SK-N-SH (cell line): ENCODE measurements at regions not wholly inside any gene's neighbourhood (a gene's known extent, or its start where the extent isn't known, plus 50 kb on each side); places are given as distances from the start of the nearest gene placed in this dataset.

Experiments used
- CTCF ChIA-PET: fragments of 300-600, 350-600 bp; formaldehyde crosslinking; extraction: SDS; loops from one replicate; lab custom pipeline; 2021; lab: Yijun Ruan, JAX
- POLR2A ChIA-PET: fragments of 350-600 bp; sonication (Branson Sonifier 250); formaldehyde crosslinking; extraction: SDS; loops from one replicate; lab custom pipeline; 2020; ENCODE audit warnings: antibody characterized with exemption, inconsistent platforms; lab: Yijun Ruan, JAX
- DNase-seq: peaks from one replicate; pipeline ENCODE4 v3.0.0; 2012
- H2AFZ ChIP-seq: fragments of 200-600 bp; sonication (generic); 2 replicates; pipeline ENCODE4 v1.8.1; 2016; ENCODE audit warnings: antibody characterized with exemption, mild to moderate bottlenecking, low read depth
- H3F3A ChIP-seq: fragments of 200-600 bp; sonication (generic); replicated peaks from 2 replicates; pipeline ENCODE3; 2016; ENCODE audit warnings: antibody characterized with exemption, mild to moderate bottlenecking; ENCODE audit not compliant: insufficient read depth
- H3K27ac ChIP-seq, 2 experiments: fragments of 200-500 bp in 1 of 2; fragments of 200-600 bp in 1 of 2; sonication (Bioruptor generic) in 1 of 2; sonication (generic), shearing (Covaris generic) in 1 of 2; 2 replicates each; pipeline versions ENCODE4 v1.5.1 to v1.6.1; 2014 to 2016; ENCODE audit warnings: low read depth in 2 of 2, inconsistent platforms in 1 of 2, low read length in 1 of 2, mild to moderate bottlenecking in 1 of 2, mixed read lengths in 1 of 2
- H3K27me3 ChIP-seq: fragments of 200-600 bp; sonication (generic), shearing (Covaris generic); 2 replicates; pipeline ENCODE4 v1.6.1; 2016; ENCODE audit warnings: mixed run types; ENCODE audit not compliant: insufficient read depth
- H3K36me3 ChIP-seq, 2 experiments: fragments of 200-500 bp in 1 of 2; fragments of 200-600 bp in 1 of 2; sonication (Bioruptor generic) in 1 of 2; sonication (generic) in 1 of 2; replicated peaks in 1 of 2; 2 replicates each; pipeline versions ENCODE3 to v1.5.1; 2014 to 2016; ENCODE audit warnings: low read length in 1 of 2, mild to moderate bottlenecking in 1 of 2; ENCODE audit not compliant: insufficient read depth in 2 of 2, control insufficient read depth in 1 of 2
- H3K4me1 ChIP-seq, 2 experiments: fragments of 200-500 bp in 1 of 2; fragments of 200-600 bp in 1 of 2; sonication (Bioruptor generic) in 1 of 2; sonication (generic), shearing (Covaris generic) in 1 of 2; 2 replicates each; pipeline versions ENCODE4 v1.5.1 to v1.6.1; 2014 to 2016; ENCODE audit warnings: low read depth in 1 of 2, low read length in 1 of 2, mixed run types in 1 of 2; ENCODE audit not compliant: insufficient read depth in 2 of 2, control insufficient read depth in 1 of 2
- H3K4me2 ChIP-seq: fragments of 200-600 bp; sonication (generic), shearing (Covaris generic); 2 replicates; pipeline ENCODE4 v1.6.1; 2017; ENCODE audit warnings: mixed run types
- H3K4me3 ChIP-seq, 2 experiments: fragments of 200-500 bp in 1 of 2; fragments of 200-600 bp in 1 of 2; sonication (Bioruptor generic) in 1 of 2; sonication (generic), shearing (Covaris generic) in 1 of 2; 2 replicates each; pipeline versions ENCODE4 v1.5.1 to v1.8.1; 2014 to 2016; ENCODE audit warnings: low read depth in 2 of 2, inconsistent platforms in 1 of 2, low read length in 1 of 2, mild to moderate bottlenecking in 1 of 2, mixed read lengths in 1 of 2, moderate library complexity in 1 of 2
- H3K79me2 ChIP-seq: fragments of 200-600 bp; sonication (generic); 2 replicates; pipeline ENCODE4 v1.8.1; 2017; ENCODE audit warnings: mild to moderate bottlenecking; ENCODE audit not compliant: insufficient read depth
- H3K9ac ChIP-seq: fragments of 200-600 bp; sonication (generic); 2 replicates; pipeline ENCODE4 v1.6.1; 2017; ENCODE audit warnings: mixed run types
- H3K9me2 ChIP-seq: fragments of 200-600 bp; sonication (generic); 2 replicates; pipeline ENCODE4 v1.6.1; 2017; ENCODE audit warnings: mixed run types
- H3K9me3 ChIP-seq: fragments of 200-600 bp; sonication (generic); 2 replicates; pipeline ENCODE4 v1.6.1; 2017; ENCODE audit warnings: mixed run types, mild to moderate bottlenecking, moderate library complexity
- H4K20me1 ChIP-seq: fragments of 200-600 bp; sonication (generic); 2 replicates; pipeline ENCODE4 v1.6.1; 2017; ENCODE audit warnings: mild to moderate bottlenecking, mixed run types; ENCODE audit not compliant: insufficient read depth
- CHD2 ChIP-seq: fragments of 150-350 bp; IDR thresholded peaks from 2 replicates; pipeline ENCODE4 v1.6.1; 2018; ENCODE audit warnings: low read length; ENCODE audit not compliant: partially characterized antibody
- ELF1 ChIP-seq: IDR thresholded peaks from 2 replicates; pipeline ENCODE4 v1.4.0; 2012
- EP300 ChIP-seq, 2 experiments: IDR thresholded peaks; 2 replicates each; pipeline versions ENCODE4 v1.4.0 to v1.6.1; 2012; ENCODE audit warnings: borderline replicate concordance in 1 of 2, low read depth in 1 of 2, low read length in 1 of 2
- EZH2phosphoT487 ChIP-seq: fragments of 200-600 bp; sonication (generic); IDR thresholded peaks from 2 replicates; pipeline ENCODE4 v1.6.1; 2017; ENCODE audit warnings: low read depth, mixed run types, mild to moderate bottlenecking, antibody characterized with exemption, moderate library complexity, borderline replicate concordance
- FOSL2 ChIP-seq: IDR thresholded peaks from 2 replicates; pipeline ENCODE4 v1.4.0; 2012; ENCODE audit warnings: low read depth, mild to moderate bottlenecking, moderate library complexity, borderline replicate concordance
- IRF3 ChIP-seq: fragments of 150-350 bp; IDR thresholded peaks from 2 replicates; pipeline ENCODE4 v1.6.1; 2016; ENCODE audit warnings: mild to moderate bottlenecking, low read depth, low read length
- MEF2A ChIP-seq: IDR thresholded peaks from 2 replicates; pipeline ENCODE4 v1.4.0; 2012; ENCODE audit warnings: low read depth, borderline replicate concordance
- MXI1 ChIP-seq: IDR thresholded peaks from 2 replicates; pipeline ENCODE4 v1.6.1; 2012; ENCODE audit warnings: mild to moderate bottlenecking, low read depth, low read length, improper control_type of control experiment
- NFIC ChIP-seq: IDR thresholded peaks from 2 replicates; pipeline ENCODE4 v1.4.0; 2012; ENCODE audit warnings: borderline replicate concordance
- NRF1 ChIP-seq: IDR thresholded peaks from 2 replicates; pipeline ENCODE4 v1.6.1; 2012; ENCODE audit warnings: low read depth, mild to moderate bottlenecking, low read length
- POLR2AphosphoS5 ChIP-seq: IDR thresholded peaks from 2 replicates; pipeline ENCODE4 v1.6.1; 2012; ENCODE audit warnings: low read depth, low read length
- RAD21 ChIP-seq: IDR thresholded peaks from 2 replicates; pipeline ENCODE4 v1.6.1; 2012; ENCODE audit warnings: mild to moderate bottlenecking, low read length
- RCOR1 ChIP-seq: fragments of 150-350 bp; IDR thresholded peaks from 2 replicates; pipeline ENCODE4 v1.6.1; 2017; ENCODE audit warnings: antibody characterized with exemption, low read length
- RFX5 ChIP-seq: IDR thresholded peaks from 2 replicates; pipeline ENCODE4 v1.6.1; 2012; ENCODE audit warnings: mild to moderate bottlenecking, improper control_type of control experiment, low read length
- TAF1 ChIP-seq: IDR thresholded peaks from 2 replicates; pipeline ENCODE4 v1.6.1; 2012; ENCODE audit warnings: low read depth, mild to moderate bottlenecking, low read length, moderate library complexity, borderline replicate concordance
- TEAD4 ChIP-seq: IDR thresholded peaks from 2 replicates; pipeline ENCODE4 v1.4.0; 2012; ENCODE audit warnings: mild to moderate bottlenecking, borderline replicate concordance; ENCODE audit not compliant: insufficient read depth
- USF1 ChIP-seq: IDR thresholded peaks from 2 replicates; pipeline ENCODE4 v1.4.0; 2012; ENCODE audit warnings: low read depth, borderline replicate concordance
- WGBS: methylation state at CpG from one replicate; pipeline ENCODE4 v1.1.6; 2017; ENCODE audit warnings: low lambda C conversion rate; 5-methylcytosine and 5-hydroxymethylcytosine counted together
- TF ChIP-seq, protein P1 (sequence below): IDR thresholded peaks from 2 replicates; pipeline ENCODE4; 2012
- TF ChIP-seq, protein P2 (sequence below): IDR thresholded peaks from 2 replicates; pipeline ENCODE4 v1.4.0; 2012; ENCODE audit warnings: low read depth, borderline replicate concordance
- TF ChIP-seq, protein P3 (sequence below): fragments of 150-350 bp; IDR thresholded peaks from 2 replicates; pipeline ENCODE4 v1.6.1; 2017; ENCODE audit warnings: antibody characterized with exemption, low read length, low read depth, borderline replicate concordance

DNA sequence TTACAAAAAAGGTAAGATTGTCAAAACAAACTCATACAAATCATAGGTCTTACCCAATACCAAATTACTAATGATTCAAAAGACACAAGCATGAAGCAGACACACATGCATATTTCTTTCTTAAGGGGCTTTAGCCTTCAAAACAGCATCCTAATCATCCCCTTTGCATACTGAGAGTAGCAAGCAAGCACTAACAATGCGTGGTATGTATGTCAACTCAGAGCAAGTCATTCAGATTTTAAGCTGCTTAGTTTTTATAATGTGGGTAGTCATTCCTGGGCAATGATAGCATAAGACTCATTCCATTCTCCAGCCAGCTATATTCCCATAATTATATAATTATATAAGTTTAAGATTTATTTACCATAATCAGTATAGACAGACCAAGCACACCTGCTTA, 219.6 kb downstream of the DKK2 start:
- Histone ChIP-seq H3K4me1 (no peaks in the 10 kb centered on the region), H3K79me2 (no peaks in the 10 kb centered on the region), H3F3A (no peaks in the 10 kb centered on the region), H3K4me3 (no peak overlapping the region), H3K9me3 (no peaks in the 10 kb centered on the region), H3K27ac (0 out of 4 replicates have a peak overlapping the region, but pooled peaks of 1 of the 2 experiments have one; percentile 0), H2AFZ (no peak overlapping the region), H3K36me3 (no peaks in the 10 kb centered on the region), H3K27me3 (no peaks in the 10 kb centered on the region), H4K20me1 (no peaks in the 10 kb centered on the region), H3K9me2 (no peaks in the 10 kb centered on the region), H3K4me2 (no peak overlapping the region), H3K9ac (no peak overlapping the region)
- CTCF ChIA-PET = interaction anchor here (1.2 kb wide), 1 partner anchor 217 kb away, joined by 3 read pairs; no protein-coding TSS in a partner anchor
- DNase-seq = no peak
- TF ChIP-seq NRF1 = no peak
- TF ChIP-seq, protein P1, sequence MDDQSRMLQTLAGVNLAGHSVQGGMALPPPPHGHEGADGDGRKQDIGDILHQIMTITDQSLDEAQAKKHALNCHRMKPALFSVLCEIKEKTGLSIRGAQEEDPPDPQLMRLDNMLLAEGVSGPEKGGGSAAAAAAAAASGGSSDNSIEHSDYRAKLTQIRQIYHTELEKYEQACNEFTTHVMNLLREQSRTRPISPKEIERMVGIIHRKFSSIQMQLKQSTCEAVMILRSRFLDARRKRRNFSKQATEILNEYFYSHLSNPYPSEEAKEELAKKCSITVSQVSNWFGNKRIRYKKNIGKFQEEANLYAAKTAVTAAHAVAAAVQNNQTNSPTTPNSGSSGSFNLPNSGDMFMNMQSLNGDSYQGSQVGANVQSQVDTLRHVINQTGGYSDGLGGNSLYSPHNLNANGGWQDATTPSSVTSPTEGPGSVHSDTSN = peak; percentile 30; the same call in 1 of the 2 replicates
- WGBS = 64% methylated on average over 1 of the region's 1 CpG
- POLR2A ChIA-PET = no interaction called here

GRCh38 chr4:106810122-106810521, 226.0 kb downstream of the DKK2 start:
- Histone ChIP-seq H4K20me1 (no peaks in the 10 kb centered on the region), H3F3A (no peaks in the 10 kb centered on the region), H3K36me3 (no peaks in the 10 kb centered on the region), H3K27me3 (no peaks in the 10 kb centered on the region), H3K9ac (no peak overlapping the region), H3K4me3 (no peak overlapping the region), H3K27ac (no peak overlapping the region), H3K9me2 (no peaks in the 10 kb centered on the region), H2AFZ (no peak overlapping the region), H3K4me1 (no peaks in the 10 kb centered on the region), H3K9me3 (0 out of 2 replicates have a peak, but pooled peaks cover 8% of the 10 kb centered on the region), H3K4me2 (no peak overlapping the region), H3K79me2 (no peaks in the 10 kb centered on the region)
- DNase-seq = no peak
- ChIA-PET CTCF (interaction anchor here (0.7 kb wide), 1 partner anchor 955 kb away, joined by 4 read pairs; no protein-coding TSS in a partner anchor), POLR2A (no interaction called here)
- TF ChIP-seq RCOR1 = no peak
- no peak for TF ChIP-seq USF1
- TF ChIP-seq NRF1 = no peak
- TF ChIP-seq ELF1 = no peak
- TF ChIP-seq RFX5 = no peak
- TF ChIP-seq TEAD4 = no peak
- no peak for TF ChIP-seq TAF1
- TF ChIP-seq, protein P2, sequence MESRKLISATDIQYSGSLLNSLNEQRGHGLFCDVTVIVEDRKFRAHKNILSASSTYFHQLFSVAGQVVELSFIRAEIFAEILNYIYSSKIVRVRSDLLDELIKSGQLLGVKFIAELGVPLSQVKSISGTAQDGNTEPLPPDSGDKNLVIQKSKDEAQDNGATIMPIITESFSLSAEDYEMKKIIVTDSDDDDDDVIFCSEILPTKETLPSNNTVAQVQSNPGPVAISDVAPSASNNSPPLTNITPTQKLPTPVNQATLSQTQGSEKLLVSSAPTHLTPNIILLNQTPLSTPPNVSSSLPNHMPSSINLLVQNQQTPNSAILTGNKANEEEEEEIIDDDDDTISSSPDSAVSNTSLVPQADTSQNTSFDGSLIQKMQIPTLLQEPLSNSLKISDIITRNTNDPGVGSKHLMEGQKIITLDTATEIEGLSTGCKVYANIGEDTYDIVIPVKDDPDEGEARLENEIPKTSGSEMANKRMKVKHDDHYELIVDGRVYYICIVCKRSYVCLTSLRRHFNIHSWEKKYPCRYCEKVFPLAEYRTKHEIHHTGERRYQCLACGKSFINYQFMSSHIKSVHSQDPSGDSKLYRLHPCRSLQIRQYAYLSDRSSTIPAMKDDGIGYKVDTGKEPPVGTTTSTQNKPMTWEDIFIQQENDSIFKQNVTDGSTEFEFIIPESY = no peak
- TF ChIP-seq IRF3 = no peak
- TF ChIP-seq MXI1 = no peak
- TF ChIP-seq EZH2phosphoT487 = no peak
- TF ChIP-seq MEF2A = no peak
- no peak for TF ChIP-seq NFIC
- TF ChIP-seq FOSL2 = no peak
- no peak for TF ChIP-seq CHD2
- TF ChIP-seq, protein P3, sequence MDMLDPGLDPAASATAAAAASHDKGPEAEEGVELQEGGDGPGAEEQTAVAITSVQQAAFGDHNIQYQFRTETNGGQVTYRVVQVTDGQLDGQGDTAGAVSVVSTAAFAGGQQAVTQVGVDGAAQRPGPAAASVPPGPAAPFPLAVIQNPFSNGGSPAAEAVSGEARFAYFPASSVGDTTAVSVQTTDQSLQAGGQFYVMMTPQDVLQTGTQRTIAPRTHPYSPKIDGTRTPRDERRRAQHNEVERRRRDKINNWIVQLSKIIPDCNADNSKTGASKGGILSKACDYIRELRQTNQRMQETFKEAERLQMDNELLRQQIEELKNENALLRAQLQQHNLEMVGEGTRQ = no peak
- no peak for TF ChIP-seq POLR2AphosphoS5
- TF ChIP-seq RAD21 = no peak
- no peak for TF ChIP-seq EP300 (IDR thresholded peaks at IDR 0.05; ENCODE audit: borderline replicate concordance in 1 of 2, low read depth in 1 of 2, low read length in 1 of 2)
